Karpas-422 (cell line): ENCODE measurements at regions not wholly inside any gene's neighbourhood (a gene's known extent, or its start where the extent isn't known, plus 50 kb on each side); places are given as distances from the start of the nearest gene placed in this dataset.

Source experiments
- DNase-seq: peaks from one replicate; pipeline ENCODE4 v3.0.0-alpha.2; 2015
- H2AFZ ChIP-seq: fragments of 200-600 bp; sonication (generic); 2 replicates; pipeline ENCODE4 v1.6.1; 2014; ENCODE audit warnings: antibody characterized with exemption, low read length, mixed read lengths
- H3K27ac ChIP-seq: fragments of 200-600 bp; sonication (generic); 2 replicates; pipeline ENCODE4 v1.5.1; 2014; ENCODE audit warnings: mild to moderate bottlenecking, low read length, moderate library complexity
- H3K27me3 ChIP-seq: fragments of 200-600 bp; sonication (generic); 2 replicates; pipeline ENCODE4 v1.6.1; 2014; ENCODE audit warnings: low read length, mixed read lengths
- H3K36me3 ChIP-seq: fragments of 200-600 bp; sonication (generic); 2 replicates; pipeline ENCODE4 v1.6.1; 2014; ENCODE audit warnings: low read length, mixed read lengths; ENCODE audit not compliant: insufficient read depth
- H3K4me1 ChIP-seq: fragments of 200-600 bp; sonication (generic); 2 replicates; pipeline ENCODE4 v1.6.1; 2014; ENCODE audit warnings: mild to moderate bottlenecking, low read length, mixed read lengths
- H3K4me2 ChIP-seq: fragments of 200-600 bp; sonication (generic); 2 replicates; pipeline ENCODE4 v1.6.1; 2014; ENCODE audit warnings: low read length, low read depth, mild to moderate bottlenecking; ENCODE audit not compliant: poor library complexity, severe bottlenecking
- H3K4me3 ChIP-seq: fragments of 200-600 bp; sonication (generic); 2 replicates; pipeline ENCODE4 v1.5.1; 2014; ENCODE audit warnings: mild to moderate bottlenecking, antibody characterized with exemption, low read length, mixed read lengths
- H3K79me2 ChIP-seq: fragments of 200-600 bp; sonication (generic); 2 replicates; pipeline ENCODE4 v1.6.1; 2014; ENCODE audit warnings: mild to moderate bottlenecking, low read length, mixed read lengths
- H3K9ac ChIP-seq: fragments of 200-600 bp; sonication (generic); 2 replicates; pipeline ENCODE4 v1.6.0; 2014; ENCODE audit warnings: low read length
- H3K9me2 ChIP-seq: fragments of 200-600 bp; sonication (generic), shearing (Covaris generic); replicated peaks from 2 replicates; pipeline ENCODE4 v1.6.0; 2014; ENCODE audit warnings: mild to moderate bottlenecking, low read length, moderate library complexity; ENCODE audit not compliant: insufficient read depth
- H3K9me3 ChIP-seq: fragments of 300-700, 200-600 bp; sonication (generic); 2 replicates; pipeline ENCODE4 v1.6.1; 2014; ENCODE audit warnings: low read length, mixed read lengths
- H4K20me1 ChIP-seq: fragments of 200-600 bp; sonication (generic); 2 replicates; pipeline ENCODE4 v1.6.1; 2014; ENCODE audit warnings: mild to moderate bottlenecking, antibody characterized with exemption, low read length, low read depth; ENCODE audit not compliant: insufficient read depth

- Histone ChIP-seq H3K9me3 (no peaks in the 10 kb centered on the region), H2AFZ (no peak overlapping the region), H3K9me2 (no peaks in the 10 kb centered on the region), H4K20me1 (no peaks in the 10 kb centered on the region), H3K36me3 (no peaks in the 10 kb centered on the region), H3K4me3 (no peak overlapping the region), H3K4me2 (no peak overlapping the region), H3K27ac (no peak overlapping the region), H3K79me2 (no peaks in the 10 kb centered on the region), H3K27me3 (no peaks in the 10 kb centered on the region), H3K9ac (no peak overlapping the region), H3K4me1 (no peaks in the 10 kb centered on the region)
- no peak for DNase-seq
These were observed 244.3 kb downstream of the GPAT3 start for GRCh38 chr4:83780053-83780733.

- Histone ChIP-seq H3K36me3 (no peaks in the 10 kb centered on the region), H3K4me2 (no peak overlapping the region), H3K27me3 (no peaks in the 10 kb centered on the region), H2AFZ (no peak overlapping the region), H3K9me3 (no peaks in the 10 kb centered on the region), H3K9me2 (no peaks in the 10 kb centered on the region), H3K27ac (no peak overlapping the region), H4K20me1 (no peaks in the 10 kb centered on the region), H3K79me2 (no peaks in the 10 kb centered on the region), H3K4me1 (no peaks in the 10 kb centered on the region), H3K9ac (no peak overlapping the region), H3K4me3 (no peak overlapping the region)
- no peak for DNase-seq
These were observed 243.5 kb downstream of the GPAT3 start for GRCh38 chr4:83779103-83780052.

- Histone ChIP-seq H4K20me1 (no peaks in the 10 kb centered on the region), H3K4me1 (no peaks in the 10 kb centered on the region), H3K36me3 (no peaks in the 10 kb centered on the region), H2AFZ (no peak overlapping the region), H3K27me3 (no peaks in the 10 kb centered on the region), H3K4me2 (no peak overlapping the region), H3K27ac (no peak overlapping the region), H3K79me2 (no peaks in the 10 kb centered on the region), H3K4me3 (no peak overlapping the region), H3K9me3 (no peaks in the 10 kb centered on the region), H3K9ac (no peak overlapping the region), H3K9me2 (no peaks in the 10 kb centered on the region)
- no peak for DNase-seq
These were observed 236.8 kb downstream of the GPAT3 start for GRCh38 chr4:83772685-83773084.

- Histone ChIP-seq H3K36me3 (no peaks in the 10 kb centered on the region), H3K27me3 (no peaks in the 10 kb centered on the region), H3K79me2 (no peaks in the 10 kb centered on the region), H3K27ac (no peak overlapping the region), H3K9me2 (no peaks in the 10 kb centered on the region), H4K20me1 (no peaks in the 10 kb centered on the region), H3K4me2 (no peak overlapping the region), H3K4me3 (no peak overlapping the region), H3K9ac (no peak overlapping the region), H3K9me3 (no peaks in the 10 kb centered on the region), H2AFZ (no peak overlapping the region), H3K4me1 (no peaks in the 10 kb centered on the region)
- DNase-seq: peak; percentile 56
These were observed 235.3 kb downstream of the GPAT3 start for GRCh38 chr4:83771113-83771705.

- Histone ChIP-seq H3K9me2 (no peaks in the 10 kb centered on the region), H3K27me3 (no peaks in the 10 kb centered on the region), H3K9me3 (no peaks in the 10 kb centered on the region), H3K4me2 (no peak overlapping the region), H3K9ac (no peak overlapping the region), H2AFZ (no peak overlapping the region), H3K36me3 (no peaks in the 10 kb centered on the region), H3K4me1 (no peaks in the 10 kb centered on the region), H3K79me2 (no peaks in the 10 kb centered on the region), H3K4me3 (no peak overlapping the region), H4K20me1 (no peaks in the 10 kb centered on the region), H3K27ac (no peak overlapping the region)
- no peak for DNase-seq
These were observed 232.2 kb downstream of the GPAT3 start for GRCh38 chr4:83768146-83768545.

GRCh38 chr4:83767067-83767466 is 231.2 kb downstream of the GPAT3 start:
- no peaks in the 10 kb centered on the region for H3K79me2 ChIP-seq
- H3K9me3 ChIP-seq: no peaks in the 10 kb centered on the region
- H4K20me1 ChIP-seq: no peaks in the 10 kb centered on the region
- no peaks in the 10 kb centered on the region for H3K27me3 ChIP-seq
- DNase-seq: no peak
- no peaks in the 10 kb centered on the region for H3K4me1 ChIP-seq
- H3K36me3 ChIP-seq: no peaks in the 10 kb centered on the region
- H3K4me3 ChIP-seq: no peak overlapping the region
- no peak overlapping the region for H3K27ac ChIP-seq
- no peak overlapping the region for H3K9ac ChIP-seq
- no peak overlapping the region for H2AFZ ChIP-seq
- no peaks in the 10 kb centered on the region for H3K9me2 ChIP-seq
- no peak overlapping the region for H3K4me2 ChIP-seq

- H3K4me1 ChIP-seq: no peaks in the 10 kb centered on the region
- no peaks in the 10 kb centered on the region for H3K36me3 ChIP-seq
- no peaks in the 10 kb centered on the region for H3K27me3 ChIP-seq
- H3K9ac ChIP-seq: no peak overlapping the region
- H4K20me1 ChIP-seq: no peaks in the 10 kb centered on the region
- DNase-seq: no peak
- no peak overlapping the region for H3K4me3 ChIP-seq
- no peaks in the 10 kb centered on the region for H3K9me3 ChIP-seq
- H3K4me2 ChIP-seq: no peak overlapping the region
- no peaks in the 10 kb centered on the region for H3K9me2 ChIP-seq
- H3K27ac ChIP-seq: no peak overlapping the region
- H3K79me2 ChIP-seq: no peaks in the 10 kb centered on the region
- H2AFZ ChIP-seq: no peak overlapping the region
These were observed 223.7 kb downstream of the GPAT3 start for GRCh38 chr4:83759611-83760010.

GRCh38 chr4:83758285-83758684 is 222.4 kb downstream of the GPAT3 start:
- no peak overlapping the region for H3K9ac ChIP-seq
- H3K36me3 ChIP-seq: no peaks in the 10 kb centered on the region
- no peaks in the 10 kb centered on the region for H3K9me2 ChIP-seq
- H3K4me1 ChIP-seq: no peaks in the 10 kb centered on the region
- no peaks in the 10 kb centered on the region for H3K27me3 ChIP-seq
- H3K4me3 ChIP-seq: no peak overlapping the region
- no peak overlapping the region for H2AFZ ChIP-seq
- no peaks in the 10 kb centered on the region for H3K9me3 ChIP-seq
- no peak for DNase-seq
- no peaks in the 10 kb centered on the region for H3K79me2 ChIP-seq
- H3K27ac ChIP-seq: no peak overlapping the region
- H3K4me2 ChIP-seq: no peak overlapping the region
- H4K20me1 ChIP-seq: no peaks in the 10 kb centered on the region
